Osteoblast (primary cell): ENCODE measurements at regions not wholly inside any gene's neighbourhood (a gene's known extent, or its start where the extent isn't known, plus 50 kb on each side); places are given as distances from the start of the nearest gene placed in this dataset.

Source experiments
- DNase-seq: peaks from one replicate; pipeline ENCODE4 v3.0.0; 2011; ENCODE audit warnings: low spot score, mixed read lengths; ENCODE audit not compliant: insufficient read length; ENCODE audit errors: missing footprints
- H2AFZ ChIP-seq: 2 replicates; pipeline ENCODE4 v1.6.0; 2011; ENCODE audit warnings: mild to moderate bottlenecking, low read length
- H3K27ac ChIP-seq: 2 replicates; pipeline ENCODE4 v1.5.1; 2011; ENCODE audit warnings: mild to moderate bottlenecking, low read depth, low read length, moderate library complexity
- H3K27me3 ChIP-seq: 2 replicates; pipeline ENCODE4 v1.6.0; 2012; ENCODE audit warnings: mild to moderate bottlenecking, control low read depth, inconsistent platforms, low read length, moderate library complexity; ENCODE audit not compliant: insufficient read depth
- H3K36me3 ChIP-seq: 2 replicates; pipeline ENCODE4 v1.5.1; 2011; ENCODE audit warnings: mild to moderate bottlenecking, low read length, control low read depth, moderate library complexity; ENCODE audit not compliant: insufficient read depth
- H3K4me1 ChIP-seq: 2 replicates; pipeline ENCODE4 v1.5.1; 2011; ENCODE audit warnings: mild to moderate bottlenecking, low read length, control low read depth, moderate library complexity; ENCODE audit not compliant: insufficient read depth
- H3K4me2 ChIP-seq: 2 replicates; pipeline ENCODE4 v1.6.0; 2011; ENCODE audit warnings: mild to moderate bottlenecking, low read length; ENCODE audit not compliant: insufficient read depth
- H3K4me3 ChIP-seq: fragments of 200-600 bp; sonication (generic); 3 replicates; pipeline ENCODE4 v1.5.1; 2012; ENCODE audit warnings: mild to moderate bottlenecking, low read length, inconsistent platforms; ENCODE audit not compliant: insufficient read depth
- H3K79me2 ChIP-seq: 2 replicates; pipeline ENCODE4 v1.6.0; 2012; ENCODE audit warnings: mild to moderate bottlenecking, low read length, control low read depth, inconsistent platforms; ENCODE audit not compliant: insufficient read depth
- H3K9me3 ChIP-seq: 2 replicates; pipeline ENCODE4 v1.5.1; 2011; ENCODE audit warnings: low read depth, low read length, control low read depth
- H4K20me1 ChIP-seq: 2 replicates; pipeline ENCODE4 v1.6.0; 2012; ENCODE audit warnings: mild to moderate bottlenecking, low read length, control low read depth; ENCODE audit not compliant: insufficient read depth
- TF ChIP-seq, protein P1 (sequence below): IDR thresholded peaks from 2 replicates; pipeline ENCODE4 v1.5.1; 2011; ENCODE audit warnings: mild to moderate bottlenecking, low read depth, low read length, moderate library complexity; ENCODE audit errors: extremely low read depth

DNA sequence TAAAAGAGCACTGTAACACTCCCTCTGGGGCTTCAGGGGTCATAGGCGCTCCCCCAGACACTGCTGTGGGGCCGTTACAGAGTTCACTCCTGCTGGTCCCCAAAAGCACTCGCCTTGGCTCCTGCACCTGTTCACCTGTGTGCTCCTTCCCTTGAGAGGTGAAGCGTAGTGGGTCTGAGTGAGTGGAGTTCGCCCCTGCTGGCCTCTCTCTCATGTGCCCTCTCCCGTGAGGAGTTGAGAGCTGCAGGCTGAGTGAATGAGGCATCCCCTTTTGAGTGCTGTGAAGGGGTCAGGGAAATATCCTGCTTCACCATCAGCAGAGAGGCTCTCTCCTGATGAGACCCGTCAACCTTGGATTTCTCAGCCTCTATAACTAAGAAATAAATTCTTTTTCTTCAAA is 134.6 kb upstream of the TUT7 start:
- Histone ChIP-seq H3K9me3 (no peaks in the 10 kb centered on the region), H3K36me3 (no peaks in the 10 kb centered on the region), H2AFZ (no peak overlapping the region), H3K79me2 (no peaks in the 10 kb centered on the region), H4K20me1 (no peaks in the 10 kb centered on the region), H3K27me3 (no peaks in the 10 kb centered on the region), H3K4me3 (no peak overlapping the region), H3K27ac (no peak overlapping the region), H3K4me2 (no peak overlapping the region), H3K4me1 (no peaks in the 10 kb centered on the region)
- TF ChIP-seq, protein P1, sequence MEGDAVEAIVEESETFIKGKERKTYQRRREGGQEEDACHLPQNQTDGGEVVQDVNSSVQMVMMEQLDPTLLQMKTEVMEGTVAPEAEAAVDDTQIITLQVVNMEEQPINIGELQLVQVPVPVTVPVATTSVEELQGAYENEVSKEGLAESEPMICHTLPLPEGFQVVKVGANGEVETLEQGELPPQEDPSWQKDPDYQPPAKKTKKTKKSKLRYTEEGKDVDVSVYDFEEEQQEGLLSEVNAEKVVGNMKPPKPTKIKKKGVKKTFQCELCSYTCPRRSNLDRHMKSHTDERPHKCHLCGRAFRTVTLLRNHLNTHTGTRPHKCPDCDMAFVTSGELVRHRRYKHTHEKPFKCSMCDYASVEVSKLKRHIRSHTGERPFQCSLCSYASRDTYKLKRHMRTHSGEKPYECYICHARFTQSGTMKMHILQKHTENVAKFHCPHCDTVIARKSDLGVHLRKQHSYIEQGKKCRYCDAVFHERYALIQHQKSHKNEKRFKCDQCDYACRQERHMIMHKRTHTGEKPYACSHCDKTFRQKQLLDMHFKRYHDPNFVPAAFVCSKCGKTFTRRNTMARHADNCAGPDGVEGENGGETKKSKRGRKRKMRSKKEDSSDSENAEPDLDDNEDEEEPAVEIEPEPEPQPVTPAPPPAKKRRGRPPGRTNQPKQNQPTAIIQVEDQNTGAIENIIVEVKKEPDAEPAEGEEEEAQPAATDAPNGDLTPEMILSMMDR, result no peak
- no peak for DNase-seq

GRCh38 chr9:86488345-86488744 is 134.1 kb upstream of the TUT7 start:
- H3K4me1 ChIP-seq, result no peaks in the 10 kb centered on the region
- TF ChIP-seq, protein P1, result no peak

GRCh38 chr9:86487838-86488233 is 133.6 kb upstream of the TUT7 start:
- Histone ChIP-seq H2AFZ (no peak overlapping the region), H3K27me3 (no peaks in the 10 kb centered on the region), H3K79me2 (no peaks in the 10 kb centered on the region), H3K4me1 (no peaks in the 10 kb centered on the region), H3K4me2 (no peak overlapping the region), H3K9me3 (no peaks in the 10 kb centered on the region), H3K4me3 (no peak overlapping the region), H3K27ac (no peak overlapping the region), H4K20me1 (no peaks in the 10 kb centered on the region), H3K36me3 (no peaks in the 10 kb centered on the region)
- DNase-seq, result no peak
- TF ChIP-seq, protein P1, result no peak

More at GRCh38 chr9:86488345-86488744, 134.1 kb upstream of the TUT7 start:
- Histone ChIP-seq H4K20me1 (no peaks in the 10 kb centered on the region), H2AFZ (no peak overlapping the region), H3K36me3 (no peaks in the 10 kb centered on the region), H3K79me2 (no peaks in the 10 kb centered on the region), H3K4me3 (no peak overlapping the region), H3K4me2 (no peak overlapping the region), H3K27ac (no peak overlapping the region), H3K9me3 (no peaks in the 10 kb centered on the region), H3K27me3 (no peaks in the 10 kb centered on the region)
- DNase-seq, result no peak

DNA sequence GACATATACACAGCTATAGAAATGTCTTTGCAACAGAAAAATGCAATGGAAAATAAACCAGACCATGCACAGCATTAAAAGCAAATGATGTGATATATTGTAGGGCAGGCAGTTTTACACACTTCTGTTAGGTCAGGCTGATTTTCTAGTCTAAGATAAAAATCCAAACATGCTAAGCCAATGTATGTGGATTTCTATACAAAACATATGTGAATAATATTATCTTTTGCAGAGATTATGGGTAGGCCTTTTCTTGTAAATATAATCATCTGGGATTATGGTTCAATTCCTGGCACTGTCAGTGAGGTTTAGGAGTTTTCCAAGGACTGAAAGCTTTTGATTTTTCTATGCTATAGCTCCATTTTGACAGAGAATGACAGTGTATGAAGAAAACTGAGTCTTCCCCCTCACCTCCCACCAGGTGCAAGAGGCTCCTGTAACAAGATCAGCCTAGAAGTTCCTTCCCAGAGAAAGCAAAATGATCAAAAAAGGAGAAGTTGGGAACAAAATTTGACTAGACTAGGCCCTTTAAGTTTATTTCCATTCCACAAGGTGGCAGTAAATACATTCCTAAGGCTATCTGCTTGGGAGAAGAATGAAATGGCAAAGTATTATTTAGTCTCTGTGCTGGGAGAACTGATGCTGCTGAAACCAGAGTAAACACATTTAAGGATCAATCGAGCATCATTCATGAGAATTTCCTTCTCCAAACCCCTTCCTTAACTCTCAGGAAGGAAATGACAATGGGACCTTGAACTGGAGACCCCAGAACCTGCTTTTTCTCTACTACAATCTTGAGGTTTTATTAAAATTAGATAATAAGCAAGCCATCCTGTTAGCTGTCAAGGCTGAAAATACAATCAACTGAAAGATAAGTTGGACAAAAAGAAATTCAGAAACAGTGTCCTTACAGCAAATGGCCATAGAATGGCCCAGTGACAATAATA is 133.0 kb upstream of the TUT7 start:
- TF ChIP-seq, protein P1, result peak; percentile 63
- Histone ChIP-seq H3K9me3 (no peaks in the 10 kb centered on the region), H3K27ac (no peak overlapping the region), H2AFZ (peak overlapping the region; percentile 47), H3K4me2 (no peak overlapping the region), H3K36me3 (no peaks in the 10 kb centered on the region), H3K4me3 (no peak overlapping the region), H3K27me3 (no peaks in the 10 kb centered on the region), H3K4me1 (no peaks in the 10 kb centered on the region), H3K79me2 (no peaks in the 10 kb centered on the region), H4K20me1 (no peaks in the 10 kb centered on the region)
- peak; percentile 78 for DNase-seq
